ENCODE measurements at regions not wholly inside any gene's neighbourhood (a gene's known extent, or its start where the extent isn't known, plus 50 kb on each side); places are given as distances from the start of the nearest gene placed in this dataset.

- no peak for TF ChIP-seq EZH2 (IDR thresholded peaks at IDR 0.05)
- TF ChIP-seq POLR2AphosphoS5 (IDR thresholded peaks at IDR 0.05; ENCODE audit: borderline replicate concordance, low read depth, low read length): no peak
- TF ChIP-seq FOXP2 (optimal IDR thresholded peaks at IDR 0.05; ENCODE audit: control extremely low read depth, extremely low read length, insufficient read depth): no peak
These were observed 1047.9 kb upstream of the SLC10A2 start for GRCh38 chr13:104114101-104114500.

Measured in SK-N-MC (cell line).